OCI-M2 (cell line): ENCODE measurements at regions not wholly inside any gene's neighbourhood (a gene's known extent, or its start where the extent isn't known, plus 50 kb on each side); places are given as distances from the start of the nearest gene placed in this dataset.

ENCODE experiments used
- DNase-seq: peaks from one replicate; lab custom pipeline; 2025; ENCODE audit not compliant: unreplicated experiment; lab: John Stamatoyannopoulos, UW

- DNase-seq, result no peak
Measured at GRCh38 chr18:78727877-78728783, 251.5 kb upstream of the SALL3 start.

- no peak for DNase-seq
Measured at GRCh38 chr18:78728784-78729467, 250.7 kb upstream of the SALL3 start.

DNA sequence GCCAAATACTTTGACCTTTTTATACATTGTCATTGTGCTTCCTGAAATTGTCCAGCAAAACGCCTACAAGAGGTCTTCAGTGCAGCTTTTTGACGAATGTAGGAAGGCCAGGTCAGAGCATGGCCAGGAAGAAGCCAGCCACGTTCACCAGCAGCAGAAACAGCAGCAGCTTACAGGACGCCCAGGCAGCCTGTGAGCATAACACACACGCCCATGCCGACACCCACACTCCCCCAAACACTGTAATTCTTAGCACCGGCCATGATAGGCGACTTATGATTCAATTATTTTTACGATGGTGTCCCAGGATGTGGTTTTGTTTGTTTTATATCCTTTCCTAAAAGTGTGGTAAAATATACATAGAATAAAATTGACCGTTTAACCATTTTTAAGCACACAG is 249.1 kb upstream of the SALL3 start:
- no peak for DNase-seq

- no peak for DNase-seq
Measured at GRCh38 chr18:78731016-78731397, 248.6 kb upstream of the SALL3 start.

- no peak for DNase-seq
Measured at GRCh38 chr18:78731398-78732032, 248.1 kb upstream of the SALL3 start.

- no peak for DNase-seq
Measured at GRCh38 chr18:78732273-78733210, 247.1 kb upstream of the SALL3 start.

DNA sequence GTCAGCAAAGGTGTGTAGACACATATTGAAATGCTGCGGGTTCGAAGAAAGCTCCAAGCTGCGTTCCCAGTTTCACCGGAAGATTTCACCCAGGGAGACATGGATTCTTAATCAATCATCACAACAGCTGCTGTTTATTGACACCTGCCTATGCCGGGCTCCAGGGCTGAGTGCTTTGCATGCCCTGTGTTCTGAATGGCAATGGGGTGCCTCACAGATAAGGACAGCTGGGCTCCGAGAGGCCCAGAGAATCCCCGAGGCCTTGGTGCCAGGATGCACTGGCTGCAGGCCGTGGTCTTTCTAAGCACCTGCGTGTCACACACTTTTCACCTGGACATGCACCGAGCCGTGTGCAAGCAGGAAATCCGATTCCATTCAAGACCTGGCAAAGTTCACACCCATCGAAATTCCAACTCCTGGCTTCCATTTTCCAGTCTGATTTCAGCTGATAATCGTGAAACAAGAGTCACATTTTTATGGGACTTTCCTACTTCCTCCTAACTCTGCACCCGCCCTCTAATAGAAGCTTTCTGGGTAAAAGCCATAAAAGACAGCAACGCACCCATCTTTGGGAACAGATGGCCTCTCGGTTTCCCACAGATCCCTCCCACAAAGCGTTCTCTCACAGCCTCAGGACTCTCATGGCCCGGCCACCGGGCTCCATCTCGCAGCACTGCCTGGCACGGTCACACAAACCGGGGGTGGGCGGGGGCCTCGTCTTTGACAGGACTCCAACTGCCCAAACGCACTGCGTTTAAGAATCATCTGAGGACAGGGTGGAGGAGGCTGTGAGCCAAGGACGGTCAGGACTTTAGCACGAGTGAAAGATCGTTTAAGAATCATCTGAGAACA is 245.6 kb upstream of the SALL3 start:
- DNase-seq, result no peak

GRCh38 chr18:78734614-78734945 is 245.0 kb upstream of the SALL3 start:
- no peak for DNase-seq

DNA sequence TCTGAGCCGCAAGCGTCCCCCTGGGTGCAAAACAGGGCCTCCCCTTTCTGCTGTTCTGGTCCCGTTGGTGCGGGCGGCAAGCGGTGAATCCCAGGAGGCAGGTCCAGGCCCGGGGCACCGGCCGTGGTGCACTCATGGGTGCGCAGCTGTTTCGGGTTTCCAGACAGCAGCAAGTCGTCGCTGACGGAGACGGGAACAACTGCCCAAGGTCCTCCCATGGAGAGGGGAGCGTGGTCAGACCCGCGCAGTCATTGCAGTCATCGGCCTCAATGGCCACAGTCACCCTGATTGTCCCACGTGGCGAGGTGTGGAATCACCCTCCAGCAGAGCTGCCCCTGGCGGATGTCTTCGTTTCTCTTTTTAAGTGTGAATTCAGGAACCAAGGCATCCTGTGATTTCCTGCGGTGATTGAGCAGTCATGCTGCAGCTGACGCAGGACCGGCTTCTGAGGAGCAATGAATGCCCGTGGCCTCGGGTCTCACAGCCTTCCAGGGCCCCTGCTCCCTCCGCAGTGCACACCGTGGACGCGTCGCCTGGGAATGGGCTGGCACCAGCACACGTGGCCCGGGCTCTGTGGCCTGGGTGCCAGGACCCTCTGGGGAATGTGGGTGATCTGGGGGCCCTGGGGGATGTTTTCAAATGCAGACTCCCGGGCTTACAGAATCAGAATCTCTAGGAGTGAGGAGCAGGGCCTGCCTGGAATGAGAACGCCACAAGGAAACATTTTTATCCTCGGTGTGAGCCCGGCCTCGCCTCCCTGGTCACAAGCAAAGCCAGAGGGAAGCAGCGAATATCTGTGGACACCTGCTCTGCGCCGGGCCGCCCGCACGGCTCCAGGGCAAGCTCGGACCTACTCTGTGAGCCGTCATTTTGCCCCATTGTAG is 244.2 kb upstream of the SALL3 start:
- DNase-seq, result no peak

- DNase-seq, result no peak
Measured at GRCh38 chr18:78736015-78736690, 243.5 kb upstream of the SALL3 start.

DNA sequence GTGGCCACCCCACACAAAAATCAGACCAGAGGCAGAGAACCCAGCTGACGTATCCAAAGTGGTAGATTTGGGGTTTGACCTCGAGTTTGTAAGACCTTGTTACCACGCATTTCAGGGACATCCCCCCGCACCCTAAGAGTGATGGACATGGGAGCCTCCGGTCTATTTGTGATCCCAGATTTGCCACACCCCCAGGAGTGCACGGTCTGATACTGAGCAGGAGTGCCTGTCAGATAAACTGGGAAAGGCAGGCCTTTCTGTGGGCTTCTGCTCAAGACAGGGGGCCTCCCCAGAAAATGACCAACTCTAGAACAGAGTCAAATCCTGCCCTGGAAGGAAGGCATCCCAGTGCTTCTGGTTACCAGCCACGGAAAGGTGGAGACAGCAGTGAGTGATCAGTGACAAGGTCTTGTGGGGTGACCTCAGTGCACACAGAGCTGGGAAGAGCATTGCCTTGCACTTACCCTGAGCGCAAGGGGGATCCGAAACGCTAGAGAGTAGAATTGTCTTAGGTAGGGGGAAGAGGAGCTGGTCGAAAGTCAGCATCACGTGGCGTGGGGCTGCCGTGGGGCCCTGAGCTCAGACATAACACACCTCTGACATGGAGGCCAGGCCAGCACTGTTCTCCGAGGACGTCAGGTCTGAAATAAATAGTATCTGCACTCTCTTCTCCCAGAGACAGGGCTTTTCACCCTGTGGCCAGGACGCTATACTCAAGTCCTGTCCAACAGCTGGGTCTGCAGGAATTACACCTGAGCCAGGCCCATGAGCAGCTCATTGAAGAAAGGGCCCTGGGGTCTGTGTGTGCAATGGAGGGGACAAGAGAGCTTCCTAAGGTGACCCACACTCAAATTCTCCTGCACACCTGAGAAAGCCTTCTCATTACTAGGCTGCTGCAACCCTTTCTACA is 242.4 kb upstream of the SALL3 start:
- DNase-seq, result no peak

- DNase-seq, result no peak
Measured at GRCh38 chr18:78738076-78738690, 241.4 kb upstream of the SALL3 start.

DNA sequence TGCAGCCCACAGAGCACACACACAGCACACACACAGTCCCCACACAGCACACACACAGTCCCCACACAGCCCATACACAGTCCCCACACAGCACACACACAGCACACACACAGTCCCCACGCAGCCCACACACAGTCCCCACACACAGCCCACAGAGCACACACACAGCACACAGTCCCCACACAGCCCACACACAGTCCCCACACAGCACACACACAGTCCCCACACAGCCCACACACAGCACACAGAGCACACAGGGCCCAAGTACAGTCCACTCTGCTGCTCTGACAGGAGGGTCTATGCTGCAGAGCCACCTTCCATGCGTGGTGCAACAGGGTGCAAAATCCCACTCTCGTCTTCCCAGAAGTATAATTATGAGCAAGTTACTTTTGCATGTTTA is 240.5 kb upstream of the SALL3 start:
- no peak for DNase-seq

- DNase-seq, result no peak
Measured at GRCh38 chr18:78739882-78740677, 239.5 kb upstream of the SALL3 start.

- no peak for DNase-seq
Measured at GRCh38 chr18:78740876-78741275, 238.7 kb upstream of the SALL3 start.
